ENCODE measurements at regions not wholly inside any gene's neighbourhood (a gene's known extent, or its start where the extent isn't known, plus 50 kb on each side); places are given as distances from the start of the nearest gene placed in this dataset.

- TF ChIP-seq, protein P1, sequence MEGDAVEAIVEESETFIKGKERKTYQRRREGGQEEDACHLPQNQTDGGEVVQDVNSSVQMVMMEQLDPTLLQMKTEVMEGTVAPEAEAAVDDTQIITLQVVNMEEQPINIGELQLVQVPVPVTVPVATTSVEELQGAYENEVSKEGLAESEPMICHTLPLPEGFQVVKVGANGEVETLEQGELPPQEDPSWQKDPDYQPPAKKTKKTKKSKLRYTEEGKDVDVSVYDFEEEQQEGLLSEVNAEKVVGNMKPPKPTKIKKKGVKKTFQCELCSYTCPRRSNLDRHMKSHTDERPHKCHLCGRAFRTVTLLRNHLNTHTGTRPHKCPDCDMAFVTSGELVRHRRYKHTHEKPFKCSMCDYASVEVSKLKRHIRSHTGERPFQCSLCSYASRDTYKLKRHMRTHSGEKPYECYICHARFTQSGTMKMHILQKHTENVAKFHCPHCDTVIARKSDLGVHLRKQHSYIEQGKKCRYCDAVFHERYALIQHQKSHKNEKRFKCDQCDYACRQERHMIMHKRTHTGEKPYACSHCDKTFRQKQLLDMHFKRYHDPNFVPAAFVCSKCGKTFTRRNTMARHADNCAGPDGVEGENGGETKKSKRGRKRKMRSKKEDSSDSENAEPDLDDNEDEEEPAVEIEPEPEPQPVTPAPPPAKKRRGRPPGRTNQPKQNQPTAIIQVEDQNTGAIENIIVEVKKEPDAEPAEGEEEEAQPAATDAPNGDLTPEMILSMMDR (IDR thresholded peaks at IDR 0.05): no peak
- TF ChIP-seq POLR2A (IDR thresholded peaks at IDR 0.05): no peak
These were observed 105.9 kb downstream of the LBH start for GRCh38 chr2:30336978-30337841.
